ENCODE measurements at regions not wholly inside any gene's neighbourhood (a gene's known extent, or its start where the extent isn't known, plus 50 kb on each side); places are given as distances from the start of the nearest gene placed in this dataset.
A peak's percentile ranks its signal among the peaks of the same experiment; 100 is the strongest.
"Not testable (repeated sequence)": the region's sequence is repeated elsewhere in the genome, so short reads cannot be mapped to it uniquely, and the experiment has no call there.

DNA sequence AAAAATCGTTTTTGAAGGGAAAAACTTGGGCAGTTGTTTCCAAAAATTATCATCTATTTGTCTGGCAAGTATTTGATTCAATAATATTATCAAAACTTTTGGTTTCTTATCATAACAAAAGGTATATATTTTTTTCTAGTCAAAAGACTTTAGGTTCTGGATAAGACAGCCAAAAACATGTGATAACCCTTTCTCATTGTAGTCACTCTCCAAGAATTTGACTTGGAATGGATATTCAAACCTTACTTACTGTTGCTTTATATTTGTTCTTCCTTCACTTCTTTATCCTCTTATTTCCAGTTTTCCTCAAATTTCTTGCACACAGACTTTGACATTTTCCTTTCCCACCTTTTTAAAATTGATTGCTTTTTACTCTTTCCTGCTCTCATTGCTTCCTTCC is 140.9 kb upstream of the FAM3C start:
- DNase-seq (no peak), ATAC-seq (no peak)
- Mint-ChIP-seq H3K9me3 (ENCODE audit: low read depth) (peaks cover 13% of the 10 kb centered on the region), H3K4me1 (peaks cover 38% of the 10 kb centered on the region), H3K27me3 (no peaks in the 10 kb centered on the region), H3K4me3 (no peak overlapping the region), H3K36me3 (peaks cover 48% of the 10 kb centered on the region), H3K27ac (no peak overlapping the region)
- CTCF ChIA-PET, result interaction anchor here (1.0 kb wide), 1 partner anchor 165 kb away, joined by 3 read pairs; no protein-coding TSS in a partner anchor

GRCh38 chr7:121531175-121532070 is 135.3 kb upstream of the FAM3C start:
- no peak for DNase-seq
- Mint-ChIP-seq H3K9me3 (ENCODE audit: low read depth) (peaks cover 2% of the 10 kb centered on the region), H3K27me3 (no peaks in the 10 kb centered on the region), H3K36me3 (peaks cover 32% of the 10 kb centered on the region), H3K4me3 (peak overlapping the region; percentile 36), H3K4me1 (peaks cover 53% of the 10 kb centered on the region), H3K27ac (peak overlapping the region; percentile 90)
- ATAC-seq, result no peak
- CTCF ChIA-PET, result interaction anchor here (0.8 to 3.9 kb wide), 11 partner anchors 10 to 170 kb away, joined by 3 to 28 read pairs (median 8); partner anchors contain the start of gene FAM3C

- ATAC-seq, result peak; percentile 99
Measured at GRCh38 chr7:121530227-121531174, 134.4 kb upstream of the FAM3C start.

DNA sequence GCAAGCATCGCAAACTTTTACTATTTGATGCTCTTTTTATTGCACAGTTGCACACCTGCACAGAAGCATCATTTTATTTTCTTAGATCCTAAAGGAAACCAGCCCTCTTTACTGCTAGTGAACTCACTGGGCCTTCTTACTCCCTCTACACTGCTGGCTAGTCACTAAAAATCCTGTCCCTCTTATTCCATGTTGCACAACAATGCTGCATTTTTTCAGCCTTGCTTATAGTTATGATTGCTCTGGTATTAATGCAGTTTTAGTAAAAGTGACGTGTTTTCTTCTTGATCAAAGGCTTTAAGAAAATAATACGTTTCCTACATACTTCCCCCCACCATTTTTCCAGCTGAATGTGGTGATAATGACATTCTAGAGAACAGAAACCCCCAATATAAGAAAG is 132.9 kb upstream of the FAM3C start:
- peak overlapping the region; percentile 90 for H3K27ac Mint-ChIP-seq
- H3K4me3 Mint-ChIP-seq, result no peak overlapping the region
- H3K9me3 Mint-ChIP-seq (ENCODE audit: low read depth), result peaks cover 2% of the 10 kb centered on the region
- DNase-seq (no peak), ATAC-seq (no peak)
- no peaks in the 10 kb centered on the region for H3K27me3 Mint-ChIP-seq
- H3K36me3 Mint-ChIP-seq, result peaks cover 25% of the 10 kb centered on the region
- peaks cover 54% of the 10 kb centered on the region for H3K4me1 Mint-ChIP-seq
- CTCF ChIA-PET, result interaction anchor here (0.6 to 3.9 kb wide), 2 partner anchors 16 to 133 kb away, joined by 3 to 28 read pairs; partner anchors contain the start of gene FAM3C

More at GRCh38 chr7:121530227-121531174, 134.4 kb upstream of the FAM3C start:
- CTCF ChIA-PET, result interaction anchor here (0.7 to 3.9 kb wide), 12 partner anchors 9 to 169 kb away, joined by 3 to 28 read pairs (median 6); partner anchors contain the start of gene FAM3C
- H3K36me3 Mint-ChIP-seq, result peaks cover 32% of the 10 kb centered on the region
- H3K9me3 Mint-ChIP-seq (ENCODE audit: low read depth), result peaks cover 2% of the 10 kb centered on the region
- peak overlapping the region; percentile 90 for H3K27ac Mint-ChIP-seq
- DNase-seq, result peak; percentile 92
- H3K4me1 Mint-ChIP-seq, result peaks cover 52% of the 10 kb centered on the region
- H3K27me3 Mint-ChIP-seq, result no peaks in the 10 kb centered on the region
- H3K4me3 Mint-ChIP-seq, result peak overlapping the region; percentile 36

DNA sequence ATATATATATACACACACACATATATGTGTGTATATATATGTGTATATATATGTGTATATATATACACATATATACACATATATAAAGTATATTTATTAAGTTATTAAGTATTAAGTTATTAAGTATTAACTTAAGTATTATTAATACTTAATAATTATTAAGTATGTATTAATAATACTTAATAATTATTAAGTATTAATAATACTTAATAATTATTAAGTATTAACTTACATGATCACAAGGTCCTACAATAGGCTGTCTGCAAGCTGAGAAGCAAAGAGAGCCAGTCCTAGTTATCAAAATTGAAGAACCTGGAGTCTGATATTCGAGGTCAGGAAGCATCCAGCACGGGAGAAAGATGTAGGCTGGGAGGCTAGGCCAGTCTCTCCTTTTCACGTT is 130.1 kb upstream of the FAM3C start:
- ATAC-seq; H3K27ac Mint-ChIP-seq; H3K27me3 Mint-ChIP-seq; DNase-seq; H3K9me3 Mint-ChIP-seq (ENCODE audit: low read depth); H3K4me3 Mint-ChIP-seq: not testable (repeated sequence)
- CTCF ChIA-PET, result interaction anchor here (1.4 to 2.1 kb wide), 3 partner anchors 21 to 143 kb away, joined by 3 to 8 read pairs (median 3); partner anchors contain the start of gene FAM3C
- H3K4me1 Mint-ChIP-seq, result peaks cover 50% of the 10 kb centered on the region
- peaks cover 13% of the 10 kb centered on the region for H3K36me3 Mint-ChIP-seq

GRCh38 chr7:121525155-121525819 is 129.2 kb upstream of the FAM3C start:
- H3K27ac Mint-ChIP-seq, result no peak overlapping the region
- H3K9me3 Mint-ChIP-seq (ENCODE audit: low read depth), result no peaks in the 10 kb centered on the region
- DNase-seq (no peak), ATAC-seq (no peak)
- no peak overlapping the region for H3K4me3 Mint-ChIP-seq
- peaks cover 20% of the 10 kb centered on the region for H3K36me3 Mint-ChIP-seq
- CTCF ChIA-PET, result interaction anchor here (1.4 to 2.4 kb wide), 2 partner anchors 22 to 158 kb away, joined by 3 to 8 read pairs; no protein-coding TSS in a partner anchor
- H3K4me1 Mint-ChIP-seq, result peaks cover 50% of the 10 kb centered on the region
- H3K27me3 Mint-ChIP-seq, result no peaks in the 10 kb centered on the region

GRCh38 chr7:121521711-121522400 is 125.7 kb upstream of the FAM3C start:
- Mint-ChIP-seq H3K36me3 (peaks cover 25% of the 10 kb centered on the region), H3K27me3 (no peaks in the 10 kb centered on the region), H3K9me3 (ENCODE audit: low read depth) (peaks cover 5% of the 10 kb centered on the region), H3K27ac (peak overlapping the region; percentile 48), H3K4me3 (no peak overlapping the region), H3K4me1 (peaks cover 34% of the 10 kb centered on the region)
- ATAC-seq, result peak; percentile 57
- DNase-seq, result no peak
- CTCF ChIA-PET, result interaction anchor here (1.6 to 1.9 kb wide), 2 partner anchors 9 to 124 kb away, joined by 4 read pairs; no protein-coding TSS in a partner anchor

GRCh38 chr7:121520911-121521310 is 124.8 kb upstream of the FAM3C start:
- ATAC-seq, result no peak
- no peak for DNase-seq
- peaks cover 23% of the 10 kb centered on the region for H3K36me3 Mint-ChIP-seq
- no peaks in the 10 kb centered on the region for H3K27me3 Mint-ChIP-seq
- CTCF ChIA-PET, result interaction anchor here (1.6 kb wide), 1 partner anchor 10 kb away, joined by 4 read pairs; no protein-coding TSS in a partner anchor
- peaks cover 34% of the 10 kb centered on the region for H3K4me1 Mint-ChIP-seq
- no peak overlapping the region for H3K27ac Mint-ChIP-seq
- peaks cover 5% of the 10 kb centered on the region for H3K9me3 Mint-ChIP-seq (ENCODE audit: low read depth)
- no peak overlapping the region for H3K4me3 Mint-ChIP-seq

GRCh38 chr7:121519548-121520521 is 123.7 kb upstream of the FAM3C start:
- H3K4me3 Mint-ChIP-seq, result no peak overlapping the region
- H3K4me1 Mint-ChIP-seq, result peaks cover 31% of the 10 kb centered on the region
- no peak overlapping the region for H3K27ac Mint-ChIP-seq
- DNase-seq (no peak), ATAC-seq (peak; percentile 53)
- CTCF ChIA-PET, result interaction anchor here (1.1 to 1.6 kb wide), 3 partner anchors 25 to 152 kb away, joined by 3 to 4 read pairs (median 3); no protein-coding TSS in a partner anchor
- H3K27me3 Mint-ChIP-seq, result no peaks in the 10 kb centered on the region
- H3K36me3 Mint-ChIP-seq, result peaks cover 23% of the 10 kb centered on the region
- peaks cover 5% of the 10 kb centered on the region for H3K9me3 Mint-ChIP-seq (ENCODE audit: low read depth)

DNA sequence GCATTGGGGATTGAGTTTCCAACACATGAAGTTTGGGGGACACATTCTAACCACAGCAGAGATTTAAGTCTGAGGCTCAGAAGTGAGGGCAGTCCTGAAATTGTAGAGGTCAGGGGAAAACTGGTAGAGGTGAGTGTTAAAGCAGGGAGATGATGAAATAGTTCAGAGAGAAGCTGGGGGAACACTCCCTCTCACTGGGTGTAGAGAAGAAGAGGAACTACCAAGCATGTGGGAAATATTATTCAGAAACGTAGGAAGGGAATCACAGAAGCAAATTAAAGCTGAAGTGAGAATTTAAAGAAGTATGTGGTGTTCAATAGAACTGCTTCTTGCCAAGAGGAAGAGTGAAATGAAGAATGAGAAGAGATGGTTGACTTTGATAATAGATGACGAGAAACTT is 121.5 kb upstream of the FAM3C start:
- Mint-ChIP-seq H3K27ac (no peak overlapping the region), H3K4me1 (peaks cover 31% of the 10 kb centered on the region), H3K27me3 (no peaks in the 10 kb centered on the region), H3K36me3 (peaks cover 23% of the 10 kb centered on the region), H3K9me3 (ENCODE audit: low read depth) (peaks cover 5% of the 10 kb centered on the region), H3K4me3 (no peak overlapping the region)
- CTCF ChIA-PET, result no interaction called here
- no peak for DNase-seq
- no peak for ATAC-seq

DNA sequence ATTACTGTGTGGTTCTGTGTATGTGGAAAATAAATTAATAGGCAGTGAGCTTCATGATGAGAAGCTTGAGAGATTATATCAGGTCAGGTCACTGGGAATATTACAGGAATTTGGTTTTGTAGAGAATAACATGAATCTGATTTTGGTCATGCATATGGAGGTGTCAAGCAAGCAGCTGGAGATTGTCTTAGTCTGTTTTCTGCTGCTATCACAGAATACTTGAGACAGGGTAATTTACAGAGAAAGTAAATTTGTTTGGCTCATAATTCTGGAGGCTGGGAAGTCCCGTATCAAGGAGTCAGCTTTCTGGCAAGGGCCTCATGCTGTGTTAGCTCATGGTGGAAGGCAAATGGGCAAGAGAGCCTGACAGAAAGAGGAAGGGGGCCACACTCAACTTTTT is 120.7 kb upstream of the FAM3C start:
- Mint-ChIP-seq H3K36me3 (peaks cover 29% of the 10 kb centered on the region), H3K9me3 (ENCODE audit: low read depth) (peaks cover 7% of the 10 kb centered on the region), H3K27me3 (no peaks in the 10 kb centered on the region), H3K4me1 (peaks cover 25% of the 10 kb centered on the region), H3K27ac (no peak overlapping the region), H3K4me3 (no peak overlapping the region)
- no peak for ATAC-seq
- CTCF ChIA-PET, result no interaction called here
- no peak for DNase-seq
